Esophagus muscularis mucosa (tissue), 4 donors: ENCODE measurements at regions not wholly inside any gene's neighbourhood (a gene's known extent, or its start where the extent isn't known, plus 50 kb on each side); places are given as distances from the start of the nearest gene placed in this dataset.

Experiments
- DNase-seq: peaks from one replicate; pipeline ENCODE4 v3.0.0-alpha.2; 2017; ENCODE audit errors: extremely low spot score
- H3K27ac ChIP-seq, 4 donors: fragments of 200-600 bp; sonication (generic); replicated peaks in 1 of 4; 1 replicate in 3 of 4; 2 replicates in 1 of 4; pipeline ENCODE4 v1.5.1; 2016 to 2019; ENCODE audit warnings: mild to moderate bottlenecking in 1 of 4
- H3K27me3 ChIP-seq, 4 donors: fragments of 200-600 bp; sonication (generic); one replicate each; pipeline versions ENCODE4 v1.5.1 to v1.6.0; 2016 to 2019
- H3K36me3 ChIP-seq, 4 donors: fragments of 200-600 bp; sonication (generic); one replicate each; pipeline ENCODE4 v1.5.1; 2016 to 2019
- H3K4me1 ChIP-seq, 4 donors: fragments of 200-600 bp; sonication (generic); one replicate each; pipeline ENCODE4 v1.5.1; 2016 to 2019
- H3K4me3 ChIP-seq, 4 donors: fragments of 200-600 bp; sonication (generic); 1 replicate in 2 of 4; 2 replicates in 2 of 4; pipeline ENCODE4 v1.5.1; 2016 to 2019; ENCODE audit warnings: mild to moderate bottlenecking in 4 of 4, moderate library complexity in 1 of 4
- H3K9me3 ChIP-seq, 4 donors: fragments of 200-600 bp; sonication (generic); 1 replicate in 3 of 4; 2 replicates in 1 of 4; pipeline ENCODE4 v1.5.1; 2016 to 2019
- CTCF ChIP-seq, 3 experiments: fragments of 200-600 bp in 2 of 3; fragments of 450-650 bp in 1 of 3; sonication (generic) in 2 of 3; IDR thresholded peaks; one replicate each; pipeline ENCODE4 v1.5.1; 2017 to 2019; ENCODE audit warnings: antibody characterized with exemption in 3 of 3, mild to moderate bottlenecking in 2 of 3, moderate library complexity in 1 of 3
- EP300 ChIP-seq: sonication (generic); formaldehyde crosslinking; IDR thresholded peaks from one replicate; pipeline ENCODE4 v1.6.1; 2017; ENCODE audit warnings: antibody characterized with exemption
- POLR2A ChIP-seq: fragments of 450-650 bp; IDR thresholded peaks from one replicate; pipeline ENCODE4 v1.6.1; 2017; ENCODE audit warnings: antibody characterized with exemption, moderate library complexity, mild to moderate bottlenecking, low read depth
- POLR2AphosphoS5 ChIP-seq, 2 donors: sonication (generic); formaldehyde crosslinking; IDR thresholded peaks; one replicate each; pipeline ENCODE4 v1.6.1; 2017; ENCODE audit warnings: antibody characterized with exemption in 2 of 2
- WGBS: methylation state at CpG from one replicate; pipeline ENCODE4 v1.1.5; 2018; 5-methylcytosine and 5-hydroxymethylcytosine counted together
- intact Hi-C: fragments of 100-400 bp; cut with DNase I; formaldehyde crosslinking; loops from one replicate; pipeline ENCODE4 v1.15.1; 2023

GRCh38 chr9:109937861-109938453 lies 158.0 kb downstream of the PALM2AKAP2 start:
- TF ChIP-seq POLR2AphosphoS5 (IDR thresholded peaks at IDR 0.05) (no peak), CTCF (IDR thresholded peaks at IDR 0.05) (no peak), POLR2A (no peak)
- Histone ChIP-seq H3K9me3 (no peaks in the 10 kb centered on the region), H3K36me3 (no peaks in the 10 kb centered on the region), H3K27me3 (no peaks in the 10 kb centered on the region), H3K4me1 (no peaks in the 10 kb centered on the region), H3K4me3 (no peak overlapping the region), H3K27ac (no peak overlapping the region)
- DNase-seq = no peak
- intact Hi-C loops = no loop called here
- WGBS = 82% methylated on average over 3 of the region's 3 CpGs

DNA sequence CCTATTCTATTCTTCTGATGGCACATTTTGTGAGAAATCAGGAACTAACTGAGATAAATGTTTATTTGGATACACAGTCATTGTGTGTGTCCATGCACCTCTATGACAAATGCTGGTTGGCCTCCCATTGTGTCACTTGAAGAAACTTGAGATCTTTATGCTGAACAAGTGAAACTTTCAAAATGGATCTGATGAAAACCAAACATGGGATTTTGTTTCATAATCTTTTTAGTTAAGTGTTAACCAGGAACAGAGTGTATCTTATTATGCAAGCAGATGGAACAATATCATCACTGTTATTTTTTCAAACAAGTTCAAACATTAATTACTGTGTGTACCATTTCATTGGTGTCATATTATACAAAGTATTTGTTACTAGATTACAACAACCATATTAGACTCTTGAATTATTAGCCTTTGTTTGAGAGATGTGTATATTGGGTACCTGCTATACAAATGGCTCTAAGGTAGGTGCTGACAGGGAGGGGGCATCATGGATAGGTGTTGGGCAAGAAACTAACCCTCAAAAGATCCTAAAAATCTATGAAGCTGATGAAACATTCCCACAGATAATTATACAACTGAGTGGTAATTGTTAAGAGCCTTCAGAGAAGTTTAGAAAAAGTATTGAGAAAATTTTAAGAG lies 159.8 kb downstream of the PALM2AKAP2 start:
- H3K27ac ChIP-seq = no peak overlapping the region
- H3K4me3 ChIP-seq = no peak overlapping the region
- no peaks in the 10 kb centered on the region for H3K4me1 ChIP-seq
- no peak for DNase-seq
- no peaks in the 10 kb centered on the region for H3K27me3 ChIP-seq
- H3K36me3 ChIP-seq = no peaks in the 10 kb centered on the region
- TF ChIP-seq EP300 = no peak
- no peak for TF ChIP-seq CTCF (IDR thresholded peaks at IDR 0.05)
- TF ChIP-seq POLR2AphosphoS5 (IDR thresholded peaks at IDR 0.05) = no peak
- no peak for TF ChIP-seq POLR2A
- H3K9me3 ChIP-seq = no peaks in the 10 kb centered on the region
- intact Hi-C loops = no loop called here

- WGBS = 81% methylated on average over 3 of the region's 3 CpGs
- intact Hi-C loops = no loop called here
These were observed 160.6 kb downstream of the PALM2AKAP2 start for GRCh38 chr9:109940561-109940960.

DNA sequence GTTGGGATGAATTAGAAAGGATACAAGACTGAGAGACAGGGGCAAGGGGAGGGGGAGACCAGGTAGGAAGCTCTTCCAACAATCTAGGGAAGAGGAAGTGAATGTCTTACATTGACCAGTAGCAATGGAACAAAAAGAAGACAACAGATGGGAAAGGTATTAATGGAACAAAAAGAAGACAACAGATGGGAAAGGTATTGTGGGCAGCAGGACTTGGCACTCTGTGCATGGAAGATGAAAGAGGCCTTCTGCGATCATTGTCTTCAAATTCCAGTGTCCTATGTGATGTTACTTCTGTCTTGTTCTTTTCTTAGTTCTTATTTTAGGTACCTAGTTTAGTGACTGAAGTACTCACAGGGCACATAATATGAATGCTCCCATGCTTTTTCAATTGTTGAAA lies 161.8 kb downstream of the PALM2AKAP2 start:
- 91% methylated on average over 1 of the region's 1 CpG for WGBS

More at GRCh38 chr9:109940561-109940960, 160.6 kb downstream of the PALM2AKAP2 start:
- H3K27me3 ChIP-seq = no peaks in the 10 kb centered on the region
- no peak for TF ChIP-seq EP300
- no peak for TF ChIP-seq POLR2AphosphoS5 (IDR thresholded peaks at IDR 0.05)
- TF ChIP-seq CTCF (IDR thresholded peaks at IDR 0.05) = no peak
- no peak for TF ChIP-seq POLR2A
- H3K27ac ChIP-seq = no peak overlapping the region
- no peak for DNase-seq
- H3K9me3 ChIP-seq = no peaks in the 10 kb centered on the region
- H3K4me1 ChIP-seq = no peaks in the 10 kb centered on the region
- H3K36me3 ChIP-seq = no peaks in the 10 kb centered on the region
- H3K4me3 ChIP-seq = no peak overlapping the region

More for the DNA sequence above, 161.8 kb downstream of the PALM2AKAP2 start:
- Histone ChIP-seq H3K4me1 (no peaks in the 10 kb centered on the region), H3K27ac (no peak overlapping the region), H3K9me3 (no peaks in the 10 kb centered on the region), H3K36me3 (no peaks in the 10 kb centered on the region), H3K4me3 (no peak overlapping the region), H3K27me3 (no peaks in the 10 kb centered on the region)
- TF ChIP-seq POLR2A (no peak), POLR2AphosphoS5 (IDR thresholded peaks at IDR 0.05) (no peak), CTCF (IDR thresholded peaks at IDR 0.05) (no peak), EP300 (no peak)
- DNase-seq = no peak
- intact Hi-C loops = no loop called here
